Glomerular visceral epithelial cell (primary cell): ENCODE measurements at regions not wholly inside any gene's neighbourhood (a gene's known extent, or its start where the extent isn't known, plus 50 kb on each side); places are given as distances from the start of the nearest gene placed in this dataset.

Source experiments
- DNase-seq: peaks from one replicate; pipeline ENCODE4 v3.0.0-alpha.2; 2016; ENCODE audit errors: extremely low spot score

DNA sequence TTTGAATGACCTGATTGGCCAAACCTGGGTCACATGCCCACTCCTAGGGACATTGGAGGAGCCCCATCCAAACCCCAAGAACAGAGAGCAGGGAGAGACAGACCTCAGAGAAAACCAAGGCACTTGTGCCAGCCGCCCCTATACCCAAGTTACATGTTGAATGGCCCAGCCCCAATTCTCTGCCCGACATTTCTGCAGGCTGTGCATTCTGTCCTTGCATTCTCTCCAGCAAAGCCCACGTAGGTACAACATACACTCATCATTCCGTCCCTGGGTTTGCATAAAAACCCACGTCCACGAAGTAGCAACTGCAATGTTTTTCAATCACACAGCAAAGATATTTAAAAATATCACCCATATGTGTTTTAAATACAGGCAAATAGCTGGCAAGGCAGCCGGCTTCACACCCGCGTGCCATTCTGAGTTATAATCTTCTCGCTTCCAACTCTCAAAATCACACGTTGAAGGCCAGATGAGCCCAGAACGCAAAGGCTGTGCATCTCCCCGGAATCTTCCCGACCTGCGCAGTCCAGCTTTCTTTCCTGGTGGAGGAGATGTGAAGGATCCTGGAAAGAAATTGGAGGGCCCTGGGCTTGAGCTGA is 91.7 kb upstream of the MYL2 start:
- DNase-seq = no peak

DNA sequence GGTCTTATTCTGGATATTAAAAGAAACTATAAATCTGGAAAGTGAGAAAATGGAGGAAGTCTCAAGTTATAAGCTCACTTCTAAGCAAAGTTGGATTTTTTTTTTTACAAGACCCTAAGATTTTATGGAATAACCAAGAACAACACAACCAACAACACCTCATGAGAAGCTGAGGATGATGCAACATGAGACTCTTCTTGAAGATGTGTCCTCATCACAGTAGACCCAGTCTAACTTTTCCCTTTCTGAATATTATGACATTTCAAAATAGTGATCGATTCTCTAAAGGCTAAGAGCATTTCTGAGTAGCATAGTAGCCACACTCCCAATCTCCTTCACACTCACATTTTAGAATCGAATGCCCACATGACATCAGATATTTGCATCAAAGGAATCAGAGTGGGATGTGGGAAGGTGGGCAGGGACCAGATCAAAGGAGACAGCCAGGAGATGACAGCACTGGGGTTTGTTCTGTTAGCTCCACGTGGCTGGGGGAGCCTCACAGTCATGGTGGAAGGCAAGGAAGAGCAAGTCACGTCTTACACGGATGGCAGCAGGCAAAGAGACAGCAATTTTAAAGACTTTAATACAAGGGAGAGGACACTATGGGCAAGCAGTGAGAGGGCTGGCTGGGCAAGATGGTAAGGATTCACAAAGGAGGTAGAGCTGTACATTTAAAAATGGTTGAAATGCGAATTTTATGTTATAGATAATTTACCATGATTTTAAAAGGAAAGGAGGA is 90.7 kb upstream of the MYL2 start:
- DNase-seq = no peak

DNA sequence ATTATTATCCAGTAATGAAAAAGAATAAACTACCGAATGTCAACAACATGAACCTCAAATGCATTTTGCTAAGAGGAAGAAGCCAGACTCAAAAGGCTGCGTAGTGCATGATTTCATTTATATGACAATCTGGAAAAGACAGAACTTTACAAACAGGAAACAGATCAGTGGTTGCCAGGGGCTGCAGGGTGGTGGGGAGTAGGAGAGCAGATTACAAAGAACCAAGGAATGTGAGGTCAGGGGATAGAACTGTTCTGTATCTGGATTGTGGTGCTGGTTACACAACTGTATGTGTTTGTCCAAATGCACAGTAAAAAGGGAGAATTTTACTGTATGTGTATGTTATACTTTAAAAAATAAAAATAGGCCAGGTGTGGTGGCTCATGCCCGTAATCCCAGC is 89.7 kb upstream of the MYL2 start:
- DNase-seq = no peak

DNA sequence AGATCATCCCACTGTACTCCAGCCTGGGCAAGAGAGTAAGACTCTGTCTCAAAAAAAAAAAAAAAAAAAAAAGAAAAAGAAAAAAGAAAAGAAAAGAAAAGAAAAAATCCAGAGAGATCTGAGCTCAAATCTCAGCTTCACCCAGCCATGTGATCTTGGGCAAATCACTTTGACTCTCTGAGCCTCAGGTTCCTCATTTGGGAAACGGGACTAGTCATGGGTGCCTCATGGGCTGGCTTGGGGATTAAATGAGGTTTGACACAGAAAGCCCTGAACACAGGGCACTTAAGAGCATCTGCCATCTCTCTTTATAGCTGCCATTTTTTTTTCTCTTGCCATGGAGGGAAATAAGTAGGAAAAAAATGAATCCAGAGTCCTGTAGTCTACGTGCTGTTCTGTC is 86.2 kb upstream of the MYL2 start:
- DNase-seq = no peak

DNA sequence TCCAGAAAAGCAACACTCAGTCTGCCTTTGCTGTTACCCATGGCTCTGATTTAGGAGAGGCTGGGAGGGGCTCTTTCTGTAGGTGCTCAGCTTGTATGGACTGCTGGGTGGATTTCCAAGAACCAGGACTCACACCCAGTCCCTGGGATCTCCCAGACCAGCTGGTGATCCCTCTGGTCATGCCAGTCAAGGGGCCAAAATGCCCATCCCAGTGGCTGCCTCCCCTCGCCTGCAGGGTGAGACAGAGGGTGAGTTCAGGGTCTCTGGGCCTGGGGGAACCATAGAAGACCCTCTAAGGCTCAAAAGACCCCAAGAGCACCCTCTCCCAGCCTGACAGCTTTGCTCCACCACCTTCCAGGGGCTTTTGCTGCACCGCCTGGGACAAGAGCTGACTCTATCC is 78.6 kb upstream of the MYL2 start:
- DNase-seq = no peak

DNA sequence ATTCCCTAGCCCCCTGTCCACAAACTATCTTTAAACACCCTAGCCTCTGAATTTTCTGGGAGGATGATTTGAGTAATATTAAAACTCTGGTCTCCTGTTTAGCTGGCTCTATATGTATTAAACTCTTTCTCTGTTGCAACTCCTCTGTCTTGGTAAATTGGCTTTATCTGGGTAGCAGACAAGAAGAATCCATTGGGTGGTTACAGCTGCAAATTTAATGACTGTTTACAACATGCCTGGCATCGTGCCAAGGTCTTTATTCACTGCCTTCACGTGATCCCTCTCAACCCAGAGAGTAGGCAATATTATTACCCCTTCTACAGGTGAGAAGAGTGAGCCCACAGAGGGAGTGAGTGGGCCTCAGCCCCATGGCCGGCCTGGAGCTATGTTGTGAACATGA is 77.8 kb upstream of the MYL2 start:
- DNase-seq = no peak

DNA sequence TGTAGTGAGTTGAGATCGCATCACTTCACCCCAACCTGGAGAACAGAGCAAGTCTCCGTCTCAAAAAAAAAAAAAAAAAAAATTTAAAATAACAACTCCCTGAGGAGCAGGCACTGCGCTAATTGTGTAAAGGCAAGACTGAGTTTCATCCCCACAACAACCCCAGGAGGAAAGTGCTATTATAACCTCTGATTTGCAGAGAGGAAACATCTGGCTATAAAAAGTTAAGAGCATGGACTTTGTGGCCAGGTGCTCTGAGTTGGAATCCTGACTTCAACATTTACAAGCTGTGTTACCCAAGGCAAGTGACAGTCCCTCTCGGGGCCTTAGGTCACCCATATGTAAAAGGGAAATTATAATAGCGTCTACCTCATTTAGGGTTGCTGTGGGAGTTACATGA is 76.0 kb upstream of the MYL2 start:
- no peak for DNase-seq

DNA sequence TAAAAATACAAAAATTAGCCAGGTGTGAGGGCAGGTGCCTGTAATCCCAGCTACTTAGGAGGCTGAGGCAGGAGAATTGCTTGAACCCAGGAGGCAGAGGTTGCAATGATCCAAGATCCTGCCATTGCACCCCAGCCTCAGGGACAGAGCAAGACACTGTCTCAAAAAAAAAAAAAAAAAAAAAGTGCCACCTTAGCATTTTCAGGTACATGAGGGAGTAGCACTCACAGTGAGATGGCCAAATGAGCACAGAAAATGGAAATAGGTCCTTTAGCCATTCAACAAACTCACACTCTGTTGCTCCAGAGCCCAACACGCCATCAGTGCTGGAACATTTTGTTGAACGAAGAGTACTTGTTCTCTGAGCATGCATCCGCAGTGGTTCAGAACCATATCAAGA is 75.2 kb upstream of the MYL2 start:
- DNase-seq = no peak

DNA sequence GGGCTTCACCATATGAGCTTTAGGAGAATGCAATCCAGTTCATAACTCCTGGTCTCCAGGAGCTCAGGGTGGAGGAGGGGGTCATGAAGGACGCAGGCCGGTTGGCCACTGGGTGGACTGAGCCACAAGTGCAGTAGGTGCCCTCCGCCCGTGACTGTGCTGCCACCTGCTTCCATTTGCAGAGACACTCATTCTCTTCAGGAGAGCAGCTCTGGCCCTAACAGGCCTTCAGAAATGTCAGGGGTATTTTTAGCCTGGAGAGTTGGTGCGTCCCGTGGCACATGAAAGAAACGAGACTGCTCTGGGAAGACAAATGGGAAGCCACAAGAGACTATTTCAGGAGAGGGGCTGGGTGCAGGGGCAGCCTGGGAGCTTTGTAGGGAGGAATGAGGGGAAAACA is 74.6 kb upstream of the MYL2 start:
- DNase-seq = no peak

DNA sequence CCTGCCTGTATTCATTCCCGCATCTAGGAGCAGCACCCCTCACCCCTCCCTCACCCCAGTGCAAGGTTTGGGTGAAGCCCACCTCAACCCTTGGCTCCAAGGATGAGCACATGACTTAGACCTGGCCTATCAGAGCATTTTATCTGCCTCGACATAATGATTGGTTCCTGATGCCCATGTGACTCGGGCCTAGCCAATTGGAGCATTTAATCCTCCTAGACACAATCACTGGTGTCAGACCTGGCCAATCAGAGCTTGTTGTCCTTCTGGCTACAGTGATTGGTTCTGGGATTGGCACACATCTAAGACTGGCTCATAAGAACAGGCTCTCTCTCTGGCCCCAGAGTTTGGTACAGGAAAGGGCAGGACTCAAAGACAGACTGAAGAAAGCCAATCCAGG is 73.1 kb upstream of the MYL2 start:
- no peak for DNase-seq

DNA sequence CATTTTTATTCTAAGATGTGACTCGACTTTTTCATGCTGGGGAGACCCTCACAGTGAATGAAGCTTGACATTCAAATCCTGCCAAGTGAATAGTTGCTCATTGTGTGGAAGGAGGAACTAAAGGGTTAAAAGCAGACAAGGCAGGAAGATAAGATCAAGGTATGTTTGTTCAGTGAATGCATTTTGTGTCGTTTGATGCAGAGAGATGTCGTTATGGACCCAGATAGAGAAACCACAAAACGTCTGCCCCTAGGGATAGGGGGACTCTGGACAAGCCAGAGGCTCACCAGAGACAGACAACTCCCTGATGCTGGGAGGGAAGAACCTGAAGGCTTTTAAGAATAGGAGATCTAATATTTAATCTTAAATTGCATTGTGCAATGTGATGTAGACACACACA is 72.5 kb upstream of the MYL2 start:
- no peak for DNase-seq

DNA sequence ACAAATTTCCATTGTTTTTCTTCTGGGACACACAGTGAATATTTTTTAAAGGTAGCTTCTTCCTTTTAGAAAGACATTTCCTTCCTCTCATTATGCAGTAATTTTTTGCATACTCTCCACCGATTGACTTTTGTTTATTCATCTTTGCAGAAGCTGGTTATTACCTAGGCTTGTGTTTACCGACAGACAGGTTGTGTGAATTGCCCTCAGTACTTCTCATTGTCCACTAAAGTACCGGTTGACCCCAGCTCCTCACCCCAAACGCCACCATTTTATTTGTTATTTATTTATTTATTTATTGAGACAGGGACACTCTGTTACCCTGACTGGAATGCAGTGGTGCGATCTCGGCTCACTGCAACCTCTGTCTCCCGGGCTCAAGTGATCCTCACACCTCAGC is 63.4 kb upstream of the MYL2 start:
- no peak for DNase-seq

DNA sequence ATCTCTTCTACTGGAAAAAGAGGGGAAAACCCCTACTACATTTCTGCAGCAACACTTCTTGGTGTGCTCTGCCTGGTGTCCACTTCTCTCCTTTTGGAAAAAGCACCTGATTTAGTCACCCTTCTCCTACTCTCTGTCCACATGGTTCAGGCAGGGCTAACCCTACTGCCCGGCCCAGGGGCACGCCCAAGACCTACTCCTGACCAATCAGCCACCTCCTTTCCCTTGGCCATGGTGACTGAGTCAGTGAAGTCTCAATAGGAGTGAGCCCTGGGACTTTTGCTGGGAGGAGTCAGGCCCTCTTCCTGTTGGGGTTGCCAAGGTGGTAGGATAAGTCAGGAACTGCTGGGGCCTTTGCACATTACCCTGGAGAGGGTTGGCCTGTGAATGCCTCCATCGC is 52.5 kb upstream of the MYL2 start:
- DNase-seq = no peak

DNA sequence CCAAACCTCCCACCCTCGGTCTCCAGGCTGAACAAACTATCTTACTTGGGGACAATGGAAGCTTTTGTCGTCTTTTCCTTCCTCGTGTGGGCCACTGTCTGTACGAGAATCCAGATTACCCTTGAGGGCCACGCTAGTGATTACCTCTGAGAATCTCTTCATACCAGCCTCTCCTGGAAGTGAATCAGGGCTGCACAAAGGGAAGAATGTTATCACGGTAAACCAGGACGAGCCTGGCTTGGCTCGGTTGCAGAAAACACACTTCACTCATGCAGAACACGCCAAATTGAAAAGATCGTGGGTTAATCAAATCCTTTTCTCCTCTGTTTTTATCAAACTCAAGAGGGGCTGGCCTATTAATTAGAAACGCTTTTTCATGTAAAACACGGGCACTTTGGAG is 51.6 kb upstream of the MYL2 start:
- no peak for DNase-seq

DNA sequence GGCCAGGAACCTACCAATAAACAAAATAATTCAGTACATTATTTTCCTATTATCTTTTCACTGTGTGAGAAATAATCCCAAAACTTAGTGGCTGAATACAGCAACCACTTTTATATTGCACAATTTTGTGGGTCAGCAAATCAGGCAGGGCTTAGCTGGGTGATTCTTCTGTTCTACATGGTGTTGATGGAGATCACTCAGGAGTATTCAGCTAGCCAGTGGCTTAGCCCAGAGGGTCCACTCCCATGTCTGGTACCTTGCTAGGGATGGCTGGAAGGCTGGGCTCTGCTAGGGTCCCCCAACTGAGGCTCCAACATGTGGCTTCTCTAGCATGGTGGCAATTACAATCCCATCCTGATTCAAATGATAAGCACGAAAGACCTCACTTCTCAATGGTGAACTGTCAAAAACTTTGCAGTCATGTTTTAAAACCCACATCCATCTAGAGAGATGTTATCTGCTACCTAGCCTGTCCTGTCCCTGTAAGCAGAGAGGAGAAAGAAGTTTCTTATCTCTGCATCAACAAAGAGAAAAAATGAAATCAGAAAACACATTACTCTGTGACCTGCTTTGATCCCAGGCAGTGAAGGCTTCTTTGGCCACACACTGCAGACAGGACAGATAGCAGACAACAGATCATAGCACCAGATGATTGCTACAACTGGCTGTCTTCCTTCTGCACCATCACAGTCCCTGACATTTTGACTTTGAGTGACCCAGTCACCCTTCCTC is 51.0 kb upstream of the MYL2 start:
- no peak for DNase-seq
